Suprapubic skin (tissue), 4 donors: ENCODE measurements at regions not wholly inside any gene's neighbourhood (a gene's known extent, or its start where the extent isn't known, plus 50 kb on each side); places are given as distances from the start of the nearest gene placed in this dataset.

Experiments
- DNase-seq, 2 donors: peaks; one replicate each; pipeline ENCODE4 v3.0.0-alpha.2; 2019; ENCODE audit warnings: low spot score in 2 of 2
- H3K27ac ChIP-seq: fragments of 200-600 bp; sonication (generic); one replicate; pipeline ENCODE4 v1.5.1; 2019
- H3K27me3 ChIP-seq: fragments of 200-600 bp; sonication (generic); one replicate; pipeline ENCODE4 v1.5.1; 2019
- H3K36me3 ChIP-seq: fragments of 200-600 bp; sonication (generic); one replicate; pipeline ENCODE4 v1.5.1; 2019
- H3K4me1 ChIP-seq: fragments of 200-600 bp; sonication (generic); one replicate; pipeline ENCODE4 v1.5.1; 2019
- H3K4me3 ChIP-seq: fragments of 200-600 bp; sonication (generic); one replicate; pipeline ENCODE4 v1.5.1; 2019; ENCODE audit warnings: mild to moderate bottlenecking
- H3K9me3 ChIP-seq: fragments of 200-600 bp; sonication (generic); one replicate; pipeline ENCODE4 v1.5.1; 2019
- EP300 ChIP-seq: sonication (generic); formaldehyde crosslinking; IDR thresholded peaks from one replicate; pipeline ENCODE4 v1.6.1; 2017; ENCODE audit warnings: antibody characterized with exemption
- POLR2A ChIP-seq, 2 donors: fragments of 450-650 bp; IDR thresholded peaks; one replicate each; pipeline ENCODE4 v1.6.1; 2017; ENCODE audit warnings: antibody characterized with exemption in 2 of 2, mild to moderate bottlenecking in 2 of 2, moderate library complexity in 2 of 2
- POLR2AphosphoS5 ChIP-seq, 3 donors: sonication (generic); formaldehyde crosslinking; IDR thresholded peaks; one replicate each; pipeline ENCODE4 v1.6.1; 2017; ENCODE audit warnings: antibody characterized with exemption in 3 of 3
- WGBS: methylation state at CpG from one replicate; pipeline ENCODE4 v1.1.5; 2018; 5-methylcytosine and 5-hydroxymethylcytosine counted together
- TF ChIP-seq, protein P1 (sequence below), 2 donors: fragments of 200-600 bp in 1 of 2; fragments of 450-650 bp in 1 of 2; sonication (generic) in 1 of 2; IDR thresholded peaks; one replicate each; pipeline ENCODE4 v1.5.1; 2016 to 2019; ENCODE audit warnings: antibody characterized with exemption in 2 of 2, mild to moderate bottlenecking in 1 of 2, moderate library complexity in 1 of 2

DNA sequence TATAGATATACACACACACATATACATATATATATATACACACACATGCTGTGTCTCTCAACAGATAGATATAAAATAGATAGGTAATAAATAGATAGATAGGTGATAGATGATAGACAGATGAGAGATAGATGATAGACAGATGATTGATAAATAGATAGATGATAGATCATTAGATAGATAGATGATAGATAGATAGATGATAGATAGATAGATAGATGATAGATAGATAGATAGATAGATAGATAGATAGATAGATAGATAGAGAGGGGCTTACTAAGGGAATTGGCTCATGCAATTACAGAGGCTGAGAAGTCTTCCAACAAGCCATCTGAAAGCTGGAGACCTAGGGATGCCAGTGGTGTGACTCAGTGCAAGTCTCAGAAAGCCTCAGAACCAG is 394.5 kb downstream of the ICE1 start:
- DNase-seq, result no peak
- Histone ChIP-seq H3K27ac (no peak overlapping the region), H3K4me1 (no peaks in the 10 kb centered on the region), H3K36me3 (no peaks in the 10 kb centered on the region), H3K4me3 (no peak overlapping the region), H3K27me3 (no peaks in the 10 kb centered on the region), H3K9me3 (no peaks in the 10 kb centered on the region)
- TF ChIP-seq EP300, result no peak

DNA sequence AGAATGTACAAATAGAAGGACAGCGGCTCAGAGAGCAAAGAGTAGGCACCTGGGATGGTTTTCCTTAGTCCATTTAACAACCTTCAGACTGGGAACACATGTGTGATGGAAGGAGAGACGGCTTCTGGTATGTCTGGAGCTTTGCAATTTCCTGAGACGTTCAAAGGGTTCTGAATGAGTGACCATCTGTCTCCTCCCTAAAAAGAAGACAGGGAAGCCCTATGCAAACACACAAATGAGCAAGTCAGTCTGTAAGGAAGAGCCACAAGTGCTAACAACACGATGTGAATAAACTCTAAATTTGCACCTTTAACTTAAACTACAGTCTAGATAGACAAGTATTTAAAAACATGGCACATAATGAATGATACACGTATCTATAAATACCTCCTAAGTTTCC is 391.0 kb downstream of the ICE1 start:
- Histone ChIP-seq H3K27ac (no peak overlapping the region), H3K4me1 (no peaks in the 10 kb centered on the region), H3K36me3 (no peaks in the 10 kb centered on the region), H3K27me3 (no peaks in the 10 kb centered on the region), H3K4me3 (no peak overlapping the region), H3K9me3 (no peaks in the 10 kb centered on the region)
- no peak for DNase-seq
- no peak for TF ChIP-seq POLR2AphosphoS5 (IDR thresholded peaks at IDR 0.05)
- TF ChIP-seq, protein P1, sequence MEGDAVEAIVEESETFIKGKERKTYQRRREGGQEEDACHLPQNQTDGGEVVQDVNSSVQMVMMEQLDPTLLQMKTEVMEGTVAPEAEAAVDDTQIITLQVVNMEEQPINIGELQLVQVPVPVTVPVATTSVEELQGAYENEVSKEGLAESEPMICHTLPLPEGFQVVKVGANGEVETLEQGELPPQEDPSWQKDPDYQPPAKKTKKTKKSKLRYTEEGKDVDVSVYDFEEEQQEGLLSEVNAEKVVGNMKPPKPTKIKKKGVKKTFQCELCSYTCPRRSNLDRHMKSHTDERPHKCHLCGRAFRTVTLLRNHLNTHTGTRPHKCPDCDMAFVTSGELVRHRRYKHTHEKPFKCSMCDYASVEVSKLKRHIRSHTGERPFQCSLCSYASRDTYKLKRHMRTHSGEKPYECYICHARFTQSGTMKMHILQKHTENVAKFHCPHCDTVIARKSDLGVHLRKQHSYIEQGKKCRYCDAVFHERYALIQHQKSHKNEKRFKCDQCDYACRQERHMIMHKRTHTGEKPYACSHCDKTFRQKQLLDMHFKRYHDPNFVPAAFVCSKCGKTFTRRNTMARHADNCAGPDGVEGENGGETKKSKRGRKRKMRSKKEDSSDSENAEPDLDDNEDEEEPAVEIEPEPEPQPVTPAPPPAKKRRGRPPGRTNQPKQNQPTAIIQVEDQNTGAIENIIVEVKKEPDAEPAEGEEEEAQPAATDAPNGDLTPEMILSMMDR (IDR thresholded peaks at IDR 0.05), result no peak
- TF ChIP-seq EP300, result no peak
- TF ChIP-seq POLR2A (IDR thresholded peaks at IDR 0.05), result no peak
- WGBS, result 47% methylated on average over 5 of the region's 5 CpGs

DNA sequence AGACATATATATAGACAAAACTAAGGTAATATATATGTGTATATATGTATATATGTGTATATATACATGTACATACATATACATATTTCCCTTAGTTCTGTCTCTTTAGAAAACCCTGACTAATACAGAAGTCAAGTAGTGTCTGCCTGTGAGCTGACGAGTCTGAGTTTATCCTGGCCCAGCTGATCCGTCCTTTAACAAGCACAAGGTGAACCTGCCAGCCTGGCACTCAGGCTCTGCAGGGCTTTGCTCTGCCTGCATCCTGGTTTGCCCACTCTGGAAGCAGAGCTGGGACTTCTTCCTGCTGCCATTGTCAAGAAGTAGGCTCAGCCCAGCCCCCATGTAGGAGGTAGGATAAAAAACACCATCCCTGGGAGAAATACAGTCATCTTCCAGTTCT is 388.0 kb downstream of the ICE1 start:
- 46% methylated on average over 2 of the region's 2 CpGs for WGBS
- TF ChIP-seq POLR2AphosphoS5 (IDR thresholded peaks at IDR 0.05), result no peak
- TF ChIP-seq, protein P1 (IDR thresholded peaks at IDR 0.05), result no peak
- TF ChIP-seq EP300, result no peak
- TF ChIP-seq POLR2A (IDR thresholded peaks at IDR 0.05), result no peak
- no peak for DNase-seq

DNA sequence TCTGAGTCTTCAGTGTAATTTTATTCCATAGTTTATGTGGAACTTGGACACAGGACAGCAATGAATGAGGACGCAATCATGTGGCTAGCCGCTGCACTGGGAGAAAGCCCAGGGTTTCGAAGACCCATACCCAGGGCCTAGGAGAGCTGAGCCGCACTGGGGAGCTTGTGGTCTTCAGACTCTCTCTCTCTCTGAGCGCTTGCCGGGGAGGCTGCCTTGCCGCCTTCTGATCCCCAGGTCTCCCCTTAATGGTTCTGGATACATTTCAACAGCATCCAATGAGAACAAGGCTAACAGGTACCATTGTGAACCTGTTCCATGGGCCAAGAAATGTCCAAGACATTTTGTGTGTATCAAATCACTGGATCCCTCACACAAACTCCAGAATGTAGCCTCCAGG is 383.4 kb downstream of the ICE1 start:
- no peak overlapping the region for H3K4me3 ChIP-seq
- H3K9me3 ChIP-seq, result no peaks in the 10 kb centered on the region
- H3K27me3 ChIP-seq, result no peaks in the 10 kb centered on the region
- H3K4me1 ChIP-seq, result no peaks in the 10 kb centered on the region
- H3K27ac ChIP-seq, result no peak overlapping the region
- H3K36me3 ChIP-seq, result no peaks in the 10 kb centered on the region
- TF ChIP-seq EP300, result no peak
- no peak for TF ChIP-seq POLR2A (IDR thresholded peaks at IDR 0.05)
- TF ChIP-seq, protein P1 (IDR thresholded peaks at IDR 0.05), result no peak
- no peak for TF ChIP-seq POLR2AphosphoS5 (IDR thresholded peaks at IDR 0.05)
- DNase-seq, result no peak
- WGBS, result 96% methylated on average over 4 of the region's 7 CpGs

More for the DNA sequence above, 388.0 kb downstream of the ICE1 start:
- no peaks in the 10 kb centered on the region for H3K36me3 ChIP-seq
- H3K4me3 ChIP-seq, result no peak overlapping the region
- no peaks in the 10 kb centered on the region for H3K27me3 ChIP-seq
- no peak overlapping the region for H3K27ac ChIP-seq
- H3K4me1 ChIP-seq, result no peaks in the 10 kb centered on the region
- H3K9me3 ChIP-seq, result no peaks in the 10 kb centered on the region

DNA sequence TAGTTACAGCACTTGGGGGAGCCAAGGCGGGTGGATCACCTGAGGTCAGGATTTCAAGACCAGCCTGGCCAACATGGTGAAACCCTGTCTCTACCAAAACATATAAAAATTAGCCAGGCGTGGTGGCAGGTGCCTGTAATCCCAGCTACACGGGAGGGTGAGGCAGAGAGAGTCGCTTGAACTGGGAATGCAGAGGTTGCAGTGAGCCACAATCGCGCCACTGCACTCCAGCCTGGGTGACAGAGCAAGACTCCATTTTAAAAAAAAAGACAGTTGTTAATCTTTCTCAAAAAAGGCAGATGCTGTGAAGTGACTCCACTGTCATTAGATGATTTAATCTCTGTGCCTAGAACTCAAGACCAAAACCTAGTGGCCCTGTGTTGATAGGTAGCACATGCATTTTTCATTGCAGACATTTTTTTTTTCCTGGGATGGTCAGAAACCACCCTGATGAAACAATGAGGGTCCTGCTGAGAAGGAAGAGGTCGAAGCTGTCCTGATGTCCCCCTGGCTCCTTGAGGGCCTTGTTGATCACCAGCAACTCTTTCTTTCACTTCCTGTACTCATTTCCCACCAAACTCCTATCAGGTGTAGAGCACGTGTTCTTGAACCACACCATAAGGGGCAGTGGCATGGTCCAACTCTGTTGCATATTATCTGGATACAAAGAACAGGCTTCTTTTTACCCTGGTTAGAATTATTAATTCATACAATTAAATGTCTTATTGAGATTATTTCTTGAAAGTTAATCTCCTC is 382.2 kb downstream of the ICE1 start:
- no peak overlapping the region for H3K4me3 ChIP-seq

More for the DNA sequence above, 382.2 kb downstream of the ICE1 start:
- no peaks in the 10 kb centered on the region for H3K27me3 ChIP-seq
- no peaks in the 10 kb centered on the region for H3K4me1 ChIP-seq
- 87% methylated on average over 8 of the region's 8 CpGs for WGBS
- no peak overlapping the region for H3K27ac ChIP-seq
- no peaks in the 10 kb centered on the region for H3K9me3 ChIP-seq
- H3K36me3 ChIP-seq, result no peaks in the 10 kb centered on the region
- no peak for DNase-seq
- no peak for TF ChIP-seq POLR2AphosphoS5 (IDR thresholded peaks at IDR 0.05)
- TF ChIP-seq, protein P1 (IDR thresholded peaks at IDR 0.05), result no peak
- no peak for TF ChIP-seq EP300
- no peak for TF ChIP-seq POLR2A (IDR thresholded peaks at IDR 0.05)
